ENCODE measurements at regions not wholly inside any gene's neighbourhood (a gene's known extent, or its start where the extent isn't known, plus 50 kb on each side); places are given as distances from the start of the nearest gene placed in this dataset.
"Not testable (repeated sequence)": the region's sequence is repeated elsewhere in the genome, so short reads cannot be mapped to it uniquely, and the experiment has no call there.

- 100% methylated on average over 1 of the region's 8 CpGs for WGBS (ENCODE audit: insufficient coverage)
- H3K4me1 ChIP-seq (ENCODE audit: control insufficient read depth, insufficient read depth, low read length) = no peaks in the 10 kb centered on the region
- H3K36me3 ChIP-seq (ENCODE audit: control insufficient read depth, insufficient read depth, low read length) = no peaks in the 10 kb centered on the region
- H3K27ac ChIP-seq (ENCODE audit: low read depth, low read length) = no peak overlapping the region
- no peak for DNase-seq (ENCODE audit: low read depth in 4 of 6, low spot score in 6 of 6)
- no peaks in the 10 kb centered on the region for H3K9me3 ChIP-seq (ENCODE audit: control insufficient read depth, insufficient read depth, low read length)
- H3K27me3 ChIP-seq (ENCODE audit: control insufficient read depth, insufficient read depth, low read length) = no peaks in the 10 kb centered on the region
- no peak overlapping the region for H3K4me3 ChIP-seq (ENCODE audit: low read depth, low read length)
Measured at GRCh38 chr2:146433116-146433875, 1411.5 kb upstream of the ACVR2A start.

GRCh38 chr2:146429366-146429765, 1415.5 kb upstream of the ACVR2A start:
- Histone ChIP-seq H3K27me3 (ENCODE audit: control insufficient read depth, insufficient read depth, low read length) (no peaks in the 10 kb centered on the region), H3K4me1 (ENCODE audit: control insufficient read depth, insufficient read depth, low read length) (no peaks in the 10 kb centered on the region), H3K27ac (ENCODE audit: low read depth, low read length) (no peak overlapping the region), H3K9me3 (ENCODE audit: control insufficient read depth, insufficient read depth, low read length) (no peaks in the 10 kb centered on the region), H3K36me3 (ENCODE audit: control insufficient read depth, insufficient read depth, low read length) (no peaks in the 10 kb centered on the region), H3K4me3 (ENCODE audit: low read depth, low read length) (no peak overlapping the region)
- peak in 1 of 6 donors; percentile 74 for DNase-seq (ENCODE audit: low read depth in 4 of 6, low spot score in 6 of 6)

- no peaks in the 10 kb centered on the region for H3K9me3 ChIP-seq (ENCODE audit: control insufficient read depth, insufficient read depth, low read length)
- no CpG with 5 or more reads among the region's 2 CpGs for WGBS (ENCODE audit: insufficient coverage)
- no peaks in the 10 kb centered on the region for H3K36me3 ChIP-seq (ENCODE audit: control insufficient read depth, insufficient read depth, low read length)
- DNase-seq (ENCODE audit: low read depth in 4 of 6, low spot score in 6 of 6) = no peak
- no peak overlapping the region for H3K27ac ChIP-seq (ENCODE audit: low read depth, low read length)
- H3K27me3 ChIP-seq (ENCODE audit: control insufficient read depth, insufficient read depth, low read length) = no peaks in the 10 kb centered on the region
- H3K4me1 ChIP-seq (ENCODE audit: control insufficient read depth, insufficient read depth, low read length) = no peaks in the 10 kb centered on the region
- no peak overlapping the region for H3K4me3 ChIP-seq (ENCODE audit: low read depth, low read length)
Measured at GRCh38 chr2:146417942-146418341, 1426.9 kb upstream of the ACVR2A start.

GRCh38 chr2:146415291-146415690, 1429.5 kb upstream of the ACVR2A start:
- Histone ChIP-seq H3K27ac (ENCODE audit: low read depth, low read length) (no peak overlapping the region), H3K36me3 (ENCODE audit: control insufficient read depth, insufficient read depth, low read length) (no peaks in the 10 kb centered on the region), H3K27me3 (ENCODE audit: control insufficient read depth, insufficient read depth, low read length) (no peaks in the 10 kb centered on the region), H3K4me3 (ENCODE audit: low read depth, low read length) (no peak overlapping the region), H3K9me3 (ENCODE audit: control insufficient read depth, insufficient read depth, low read length) (no peaks in the 10 kb centered on the region), H3K4me1 (ENCODE audit: control insufficient read depth, insufficient read depth, low read length) (no peaks in the 10 kb centered on the region)
- WGBS (ENCODE audit: insufficient coverage) = no CpG with 5 or more reads among the region's 2 CpGs
- DNase-seq (ENCODE audit: low read depth in 4 of 6, low spot score in 6 of 6) = no peak

GRCh38 chr2:146414456-146414855, 1430.4 kb upstream of the ACVR2A start:
- H3K9me3 ChIP-seq (ENCODE audit: control insufficient read depth, insufficient read depth, low read length) = no peaks in the 10 kb centered on the region
- DNase-seq (ENCODE audit: low read depth in 4 of 6, low spot score in 6 of 6) = peak in 2 of 6 donors; percentile 5 to 22
- no peaks in the 10 kb centered on the region for H3K36me3 ChIP-seq (ENCODE audit: control insufficient read depth, insufficient read depth, low read length)
- no peak overlapping the region for H3K27ac ChIP-seq (ENCODE audit: low read depth, low read length)
- H3K4me3 ChIP-seq (ENCODE audit: low read depth, low read length) = no peak overlapping the region
- no peaks in the 10 kb centered on the region for H3K27me3 ChIP-seq (ENCODE audit: control insufficient read depth, insufficient read depth, low read length)
- WGBS (ENCODE audit: insufficient coverage) = 61% methylated on average over 5 of the region's 5 CpGs
- H3K4me1 ChIP-seq (ENCODE audit: control insufficient read depth, insufficient read depth, low read length) = no peaks in the 10 kb centered on the region

GRCh38 chr2:146413086-146413610, 1431.7 kb upstream of the ACVR2A start:
- H3K4me3 ChIP-seq (ENCODE audit: low read depth, low read length) = no peak overlapping the region
- no peaks in the 10 kb centered on the region for H3K27me3 ChIP-seq (ENCODE audit: control insufficient read depth, insufficient read depth, low read length)
- no peaks in the 10 kb centered on the region for H3K4me1 ChIP-seq (ENCODE audit: control insufficient read depth, insufficient read depth, low read length)
- no peak for DNase-seq (ENCODE audit: low read depth in 4 of 6, low spot score in 6 of 6)
- H3K27ac ChIP-seq (ENCODE audit: low read depth, low read length) = no peak overlapping the region
- WGBS (ENCODE audit: insufficient coverage) = 96% methylated on average over 19 of the region's 22 CpGs
- H3K9me3 ChIP-seq (ENCODE audit: control insufficient read depth, insufficient read depth, low read length) = no peaks in the 10 kb centered on the region
- no peaks in the 10 kb centered on the region for H3K36me3 ChIP-seq (ENCODE audit: control insufficient read depth, insufficient read depth, low read length)

GRCh38 chr2:146412625-146413024, 1432.2 kb upstream of the ACVR2A start:
- Histone ChIP-seq H3K27ac (ENCODE audit: low read depth, low read length) (no peak overlapping the region), H3K4me3 (ENCODE audit: low read depth, low read length) (no peak overlapping the region), H3K9me3 (ENCODE audit: control insufficient read depth, insufficient read depth, low read length) (no peaks in the 10 kb centered on the region), H3K27me3 (ENCODE audit: control insufficient read depth, insufficient read depth, low read length) (no peaks in the 10 kb centered on the region), H3K36me3 (ENCODE audit: control insufficient read depth, insufficient read depth, low read length) (no peaks in the 10 kb centered on the region), H3K4me1 (ENCODE audit: control insufficient read depth, insufficient read depth, low read length) (no peaks in the 10 kb centered on the region)
- WGBS (ENCODE audit: insufficient coverage) = 90% methylated on average over 8 of the region's 8 CpGs
- no peak for DNase-seq (ENCODE audit: low read depth in 4 of 6, low spot score in 6 of 6)

GRCh38 chr2:146405402-146406309, 1439.2 kb upstream of the ACVR2A start:
- H3K4me1 ChIP-seq (ENCODE audit: control insufficient read depth, insufficient read depth, low read length); DNase-seq (ENCODE audit: low read depth in 4 of 6, low spot score in 6 of 6); H3K9me3 ChIP-seq (ENCODE audit: control insufficient read depth, insufficient read depth, low read length); H3K36me3 ChIP-seq (ENCODE audit: control insufficient read depth, insufficient read depth, low read length); H3K27me3 ChIP-seq (ENCODE audit: control insufficient read depth, insufficient read depth, low read length); H3K27ac ChIP-seq (ENCODE audit: low read depth, low read length); H3K4me3 ChIP-seq (ENCODE audit: low read depth, low read length): not testable (repeated sequence)
- 96% methylated on average over 14 of the region's 30 CpGs for WGBS (ENCODE audit: insufficient coverage)

GRCh38 chr2:146403546-146404160, 1441.2 kb upstream of the ACVR2A start:
- not testable (repeated sequence) for H3K4me1 ChIP-seq (ENCODE audit: control insufficient read depth, insufficient read depth, low read length); H3K9me3 ChIP-seq (ENCODE audit: control insufficient read depth, insufficient read depth, low read length); H3K27me3 ChIP-seq (ENCODE audit: control insufficient read depth, insufficient read depth, low read length); H3K36me3 ChIP-seq (ENCODE audit: control insufficient read depth, insufficient read depth, low read length); H3K27ac ChIP-seq (ENCODE audit: low read depth, low read length); DNase-seq (ENCODE audit: low read depth in 4 of 6, low spot score in 6 of 6); H3K4me3 ChIP-seq (ENCODE audit: low read depth, low read length)
- WGBS (ENCODE audit: insufficient coverage) = 98% methylated on average over 28 of the region's 28 CpGs
